ENCODE measurements at regions not wholly inside any gene's neighbourhood (a gene's known extent, or its start where the extent isn't known, plus 50 kb on each side); places are given as distances from the start of the nearest gene placed in this dataset.

- TF ChIP-seq CTCF (IDR thresholded peaks at IDR 0.05) (no peak), POLR2A (IDR thresholded peaks at IDR 0.05) (no peak)
Measured at GRCh38 chr21:28464095-28464494, 528.6 kb downstream of the LTN1 start.
